Umbilical cord (tissue), 1 donor: ENCODE measurements at regions not wholly inside any gene's neighbourhood (a gene's known extent, or its start where the extent isn't known, plus 50 kb on each side); places are given as distances from the start of the nearest gene placed in this dataset.
"Not testable (repeated sequence)": the region's sequence is repeated elsewhere in the genome, so short reads cannot be mapped to it uniquely, and the experiment has no call there.

Experiments
- DNase-seq: peaks from one replicate; pipeline ENCODE4 v3.0.0-alpha.2; 2015; ENCODE audit warnings: low spot score

GRCh38 chr10:33657154-33657908 lies 322.9 kb upstream of the NRP1 start:
- DNase-seq: peak; percentile 75

GRCh38 chr10:33655921-33656320 lies 321.5 kb upstream of the NRP1 start:
- DNase-seq: no peak

GRCh38 chr10:33655165-33655815 lies 320.8 kb upstream of the NRP1 start:
- DNase-seq: no peak

- no peak for DNase-seq
Observed at GRCh38 chr10:33653584-33654367, 319.3 kb upstream of the NRP1 start.

- no peak for DNase-seq
Observed at GRCh38 chr10:33652870-33653269, 318.4 kb upstream of the NRP1 start.

GRCh38 chr10:33650131-33650530 lies 315.7 kb upstream of the NRP1 start:
- DNase-seq: not testable (repeated sequence)

- DNase-seq: peak; percentile 80
Observed at GRCh38 chr10:33643042-33643441, 308.6 kb upstream of the NRP1 start.

- no peak for DNase-seq
Observed at GRCh38 chr10:33638891-33639290, 304.4 kb upstream of the NRP1 start.

DNA sequence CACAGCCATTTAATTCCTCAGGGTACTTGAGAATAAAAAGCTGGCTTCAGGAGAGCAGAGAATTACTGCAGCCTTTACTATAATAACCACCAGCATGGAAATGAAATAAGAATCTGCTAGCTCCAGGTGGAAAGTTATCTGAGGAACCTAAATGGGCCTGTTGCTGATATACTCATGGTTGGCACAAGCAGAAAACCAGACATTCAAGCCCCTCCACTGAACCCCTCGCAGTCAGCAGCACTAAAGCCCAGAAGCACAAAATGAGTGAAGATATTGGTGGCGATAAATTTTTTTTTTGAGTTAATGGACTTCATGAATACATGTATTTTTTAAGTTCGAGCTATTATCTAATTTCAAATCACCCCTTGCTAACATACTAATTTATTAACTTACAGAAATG lies 303.9 kb upstream of the NRP1 start:
- DNase-seq: no peak

- no peak for DNase-seq
Observed at GRCh38 chr10:33635967-33636515, 301.6 kb upstream of the NRP1 start.

DNA sequence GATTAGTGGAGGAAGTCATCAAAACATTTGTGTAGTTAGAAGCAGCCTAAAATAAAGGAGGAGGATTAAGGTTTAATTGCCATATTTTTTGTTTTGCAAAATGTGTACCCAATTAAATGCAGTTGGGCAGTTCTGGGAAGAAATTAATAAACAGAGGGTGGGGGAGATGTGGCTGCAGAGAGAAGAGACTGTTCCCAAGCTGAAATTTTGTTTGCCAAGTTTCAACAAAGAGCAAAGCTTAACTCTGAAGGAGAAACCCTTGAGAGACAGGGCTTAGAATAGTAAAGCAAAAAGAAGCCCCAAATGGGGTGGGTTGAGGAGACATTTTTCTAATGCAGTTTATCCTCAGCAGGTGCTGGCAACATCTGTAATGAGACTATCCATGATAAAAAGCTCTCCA lies 298.0 kb upstream of the NRP1 start:
- DNase-seq: no peak

GRCh38 chr10:33631991-33632390 lies 297.5 kb upstream of the NRP1 start:
- DNase-seq: no peak

DNA sequence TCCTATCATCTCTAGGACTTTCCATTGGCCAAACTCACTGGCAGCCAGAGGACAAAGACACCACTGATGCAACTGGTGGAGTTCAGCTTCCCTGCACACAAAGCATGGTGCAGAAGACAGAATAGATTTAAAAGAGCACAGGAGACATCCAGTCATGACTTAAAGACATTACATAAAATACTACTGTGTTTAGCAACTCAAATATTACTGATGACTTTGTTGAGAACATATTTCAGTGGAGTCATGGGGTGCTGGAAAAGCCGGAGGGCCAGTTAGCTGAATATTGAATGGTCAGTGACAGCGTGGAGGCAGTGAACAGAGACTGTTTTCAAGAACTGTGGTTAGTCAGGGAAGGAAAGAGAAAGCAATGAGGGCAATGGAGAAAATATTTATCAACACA lies 296.3 kb upstream of the NRP1 start:
- DNase-seq: no peak

GRCh38 chr10:33627611-33628010 lies 293.1 kb upstream of the NRP1 start:
- no peak for DNase-seq

GRCh38 chr10:33626798-33627466 lies 292.5 kb upstream of the NRP1 start:
- DNase-seq: no peak

GRCh38 chr10:33623669-33624068 lies 289.2 kb upstream of the NRP1 start:
- peak; percentile 8 for DNase-seq

DNA sequence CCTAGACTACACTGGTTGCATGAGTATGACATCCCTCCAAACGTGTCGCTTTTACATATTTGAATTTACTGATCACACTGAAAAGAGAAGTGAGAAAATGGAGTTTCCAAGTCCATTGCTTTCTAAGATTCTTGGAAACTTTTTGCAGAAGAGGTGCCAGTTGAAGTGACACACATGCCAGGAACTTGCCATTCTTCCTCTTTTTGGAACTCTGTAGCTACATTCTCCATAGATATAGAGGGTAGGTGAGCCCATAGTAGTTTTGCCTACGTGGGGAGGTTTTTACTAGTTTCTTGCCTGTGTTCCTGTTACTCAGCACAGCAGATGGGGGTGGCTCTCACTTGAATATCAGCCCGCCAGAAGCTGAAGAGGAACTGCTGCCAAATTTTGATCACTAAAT lies 286.6 kb upstream of the NRP1 start:
- DNase-seq: peak; percentile 33

GRCh38 chr10:33618196-33618595 lies 283.7 kb upstream of the NRP1 start:
- no peak for DNase-seq

GRCh38 chr10:33617381-33618080 lies 283.1 kb upstream of the NRP1 start:
- peak; percentile 84 for DNase-seq

GRCh38 chr10:33616956-33617355 lies 282.5 kb upstream of the NRP1 start:
- DNase-seq: peak; percentile 89

DNA sequence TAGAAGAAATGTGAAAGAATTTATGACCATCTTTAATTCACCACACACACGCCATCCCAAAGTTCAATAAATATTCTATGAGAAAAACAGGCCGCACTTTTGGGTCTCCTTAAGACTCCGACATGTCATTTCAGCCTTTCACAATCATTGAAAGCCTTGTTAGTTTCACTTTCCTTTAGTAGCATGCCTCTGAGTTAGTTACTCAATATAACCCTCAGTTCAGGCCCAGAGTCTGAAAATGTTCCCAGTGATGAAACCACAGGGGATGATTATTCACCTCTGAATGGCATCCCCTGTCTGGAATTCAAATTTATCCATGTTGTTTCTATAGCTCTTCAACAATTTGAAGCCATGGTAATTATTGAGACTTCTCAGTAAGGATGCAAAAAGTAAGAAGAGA lies 278.1 kb upstream of the NRP1 start:
- peak; percentile 46 for DNase-seq
